ENCODE measurements at regions not wholly inside any gene's neighbourhood (a gene's known extent, or its start where the extent isn't known, plus 50 kb on each side); places are given as distances from the start of the nearest gene placed in this dataset.

DNA sequence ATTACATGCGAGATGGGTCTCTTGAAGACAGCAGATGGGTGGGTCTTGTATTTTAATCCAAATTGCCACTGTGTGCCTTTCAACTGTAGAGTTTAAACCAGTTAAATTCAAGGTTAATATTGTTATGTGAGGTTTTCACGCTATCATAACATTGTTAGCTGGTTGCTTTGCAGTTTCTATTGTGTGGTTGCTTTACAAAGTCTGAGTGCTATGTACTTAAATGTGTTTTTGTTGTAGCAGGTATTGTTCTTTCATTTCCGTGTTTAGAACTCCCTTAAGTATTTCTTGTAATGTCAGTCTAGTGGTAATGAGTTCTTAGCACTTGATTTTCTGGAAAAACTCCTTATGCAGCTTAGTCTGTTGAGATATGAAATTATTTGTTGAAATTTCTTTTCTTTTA, 193.3 kb downstream of the MOXD1 start:
- in situ Hi-C loops (cut with MboI; ENCODE audit: low pct_unique_long_range_greater_than_20kb, low sequenced_read_pairs, unreplicated experiment): loop anchor here (25.0 kb wide), 1 partner anchor 271 kb away; no protein-coding TSS in a partner anchor
- no peak for DNase-seq (ENCODE audit: low spot score)
- TF ChIP-seq, protein P1, sequence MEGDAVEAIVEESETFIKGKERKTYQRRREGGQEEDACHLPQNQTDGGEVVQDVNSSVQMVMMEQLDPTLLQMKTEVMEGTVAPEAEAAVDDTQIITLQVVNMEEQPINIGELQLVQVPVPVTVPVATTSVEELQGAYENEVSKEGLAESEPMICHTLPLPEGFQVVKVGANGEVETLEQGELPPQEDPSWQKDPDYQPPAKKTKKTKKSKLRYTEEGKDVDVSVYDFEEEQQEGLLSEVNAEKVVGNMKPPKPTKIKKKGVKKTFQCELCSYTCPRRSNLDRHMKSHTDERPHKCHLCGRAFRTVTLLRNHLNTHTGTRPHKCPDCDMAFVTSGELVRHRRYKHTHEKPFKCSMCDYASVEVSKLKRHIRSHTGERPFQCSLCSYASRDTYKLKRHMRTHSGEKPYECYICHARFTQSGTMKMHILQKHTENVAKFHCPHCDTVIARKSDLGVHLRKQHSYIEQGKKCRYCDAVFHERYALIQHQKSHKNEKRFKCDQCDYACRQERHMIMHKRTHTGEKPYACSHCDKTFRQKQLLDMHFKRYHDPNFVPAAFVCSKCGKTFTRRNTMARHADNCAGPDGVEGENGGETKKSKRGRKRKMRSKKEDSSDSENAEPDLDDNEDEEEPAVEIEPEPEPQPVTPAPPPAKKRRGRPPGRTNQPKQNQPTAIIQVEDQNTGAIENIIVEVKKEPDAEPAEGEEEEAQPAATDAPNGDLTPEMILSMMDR (IDR thresholded peaks at IDR 0.05; ENCODE audit: extremely low read depth, insufficient read depth, missing control alignments): no peak

DNA sequence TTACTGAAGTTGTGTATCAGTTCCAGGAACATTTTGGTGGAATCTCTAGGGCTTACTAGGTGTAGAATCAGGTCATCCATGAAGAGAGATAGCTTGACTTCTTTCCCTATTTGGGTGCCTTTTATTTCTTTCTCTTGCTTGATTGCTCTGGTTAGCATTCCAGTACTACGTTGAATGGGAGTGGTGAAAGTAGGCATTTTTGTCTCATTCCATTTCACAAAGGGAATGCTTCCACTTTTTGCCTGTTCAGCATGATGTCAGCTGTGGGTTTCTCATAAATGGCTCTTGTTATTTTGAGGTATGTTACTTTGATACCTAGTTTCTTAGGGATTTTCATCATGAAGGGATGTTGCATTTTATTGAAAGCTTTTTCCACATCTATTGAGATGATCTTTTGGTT, 195.3 kb downstream of the MOXD1 start:
- in situ Hi-C loops (cut with MboI; ENCODE audit: low pct_unique_long_range_greater_than_20kb, low sequenced_read_pairs, unreplicated experiment): loop anchor here (25.0 kb wide), 1 partner anchor 269 kb away; no protein-coding TSS in a partner anchor
- TF ChIP-seq, protein P1 (IDR thresholded peaks at IDR 0.05; ENCODE audit: extremely low read depth, insufficient read depth, missing control alignments): no peak

DNA sequence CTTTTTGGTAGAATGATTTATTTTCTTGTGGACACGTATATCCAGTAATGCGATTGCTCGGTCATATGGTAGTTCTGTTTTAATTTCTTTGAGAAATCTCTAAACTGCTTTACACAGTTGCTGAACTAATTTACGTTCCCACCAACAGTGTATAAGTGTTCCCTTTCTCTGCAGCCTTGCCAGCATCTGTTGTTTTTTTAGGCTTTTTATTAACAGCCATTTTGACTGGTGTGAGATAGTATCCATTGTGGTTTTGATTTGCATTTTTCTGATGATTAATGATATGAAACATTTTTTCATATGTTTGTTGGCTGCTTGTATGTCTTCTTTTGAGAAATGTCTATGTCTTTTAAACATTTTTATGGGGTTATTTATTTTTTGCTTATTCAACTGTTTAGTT, 196.7 kb downstream of the MOXD1 start:
- in situ Hi-C loops (cut with MboI; ENCODE audit: low pct_unique_long_range_greater_than_20kb, low sequenced_read_pairs, unreplicated experiment): loop anchor here (25.0 kb wide), 1 partner anchor 267 kb away; no protein-coding TSS in a partner anchor
- no peak for DNase-seq (ENCODE audit: low spot score)
- TF ChIP-seq, protein P1 (IDR thresholded peaks at IDR 0.05; ENCODE audit: extremely low read depth, insufficient read depth, missing control alignments): no peak

More for the DNA sequence above, 195.3 kb downstream of the MOXD1 start:
- DNase-seq (ENCODE audit: low spot score): no peak

DNA sequence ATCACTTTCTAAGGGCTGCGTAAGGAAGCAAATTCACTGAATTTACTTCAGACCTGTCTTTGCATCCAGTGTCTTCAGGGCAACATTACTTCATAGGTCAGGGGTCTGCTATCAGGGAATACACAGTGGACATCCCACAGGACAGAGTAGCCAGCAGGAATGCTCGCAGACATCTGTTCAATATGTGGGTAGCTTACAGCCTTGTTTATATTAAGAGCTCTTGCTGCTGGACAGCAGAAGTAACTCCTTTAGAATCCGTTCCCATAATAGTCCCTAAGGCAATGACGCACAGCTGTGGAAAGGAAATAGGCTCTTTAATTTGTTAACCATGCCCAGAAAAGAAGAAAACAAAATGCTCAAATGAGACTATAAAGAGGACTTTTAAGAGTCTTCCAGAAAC, 198.7 kb downstream of the MOXD1 start:
- TF ChIP-seq, protein P1 (IDR thresholded peaks at IDR 0.05; ENCODE audit: extremely low read depth, insufficient read depth, missing control alignments): no peak
- in situ Hi-C loops (cut with MboI; ENCODE audit: low pct_unique_long_range_greater_than_20kb, low sequenced_read_pairs, unreplicated experiment): loop anchor here (25.0 kb wide), 1 partner anchor 265 kb away; no protein-coding TSS in a partner anchor
- no peak for DNase-seq (ENCODE audit: low spot score)

DNA sequence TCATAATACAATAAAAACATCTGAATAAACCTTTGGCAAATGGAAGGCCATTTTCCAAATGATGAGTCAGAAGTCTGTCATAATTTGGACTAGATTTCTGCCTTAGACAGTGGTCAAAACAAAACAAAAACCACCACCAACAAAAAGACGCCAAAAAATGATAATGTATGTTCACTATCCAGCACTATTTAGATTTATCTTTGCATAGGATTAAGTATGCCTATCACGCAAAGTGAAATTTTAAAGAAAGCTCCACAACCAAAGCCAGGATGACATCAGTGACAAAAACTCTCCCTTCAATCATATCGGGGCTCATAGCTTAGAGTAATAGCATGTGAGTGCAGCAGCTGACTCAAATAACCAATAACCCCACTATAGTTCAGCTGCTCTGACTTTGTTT, 201.9 kb downstream of the MOXD1 start:
- in situ Hi-C loops (cut with MboI; ENCODE audit: low pct_unique_long_range_greater_than_20kb, low sequenced_read_pairs, unreplicated experiment): no loop called here
- TF ChIP-seq, protein P1 (IDR thresholded peaks at IDR 0.05; ENCODE audit: extremely low read depth, insufficient read depth, missing control alignments): no peak
- DNase-seq (ENCODE audit: low spot score): no peak

DNA sequence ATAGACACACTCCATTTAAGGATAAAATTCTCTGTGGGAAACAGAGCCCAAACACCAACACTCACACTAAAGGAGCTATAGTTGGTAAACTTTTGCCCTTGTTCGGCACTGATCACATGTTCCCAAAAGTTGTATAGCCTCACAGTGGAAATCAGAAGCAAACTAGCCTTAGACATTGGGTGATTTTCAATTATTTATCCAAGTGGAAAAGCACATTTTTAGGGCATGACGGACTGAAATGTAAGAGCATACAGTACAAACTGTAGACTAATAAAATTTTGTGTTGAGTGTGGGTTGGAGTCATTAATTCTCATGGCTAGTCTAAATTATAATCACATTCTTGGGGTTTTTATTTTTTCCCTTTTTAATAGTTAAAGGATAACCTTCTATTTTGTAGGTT, 202.4 kb downstream of the MOXD1 start:
- in situ Hi-C loops (cut with MboI; ENCODE audit: low pct_unique_long_range_greater_than_20kb, low sequenced_read_pairs, unreplicated experiment): no loop called here
- no peak for DNase-seq (ENCODE audit: low spot score)
- TF ChIP-seq, protein P1 (IDR thresholded peaks at IDR 0.05; ENCODE audit: extremely low read depth, insufficient read depth, missing control alignments): no peak

DNA sequence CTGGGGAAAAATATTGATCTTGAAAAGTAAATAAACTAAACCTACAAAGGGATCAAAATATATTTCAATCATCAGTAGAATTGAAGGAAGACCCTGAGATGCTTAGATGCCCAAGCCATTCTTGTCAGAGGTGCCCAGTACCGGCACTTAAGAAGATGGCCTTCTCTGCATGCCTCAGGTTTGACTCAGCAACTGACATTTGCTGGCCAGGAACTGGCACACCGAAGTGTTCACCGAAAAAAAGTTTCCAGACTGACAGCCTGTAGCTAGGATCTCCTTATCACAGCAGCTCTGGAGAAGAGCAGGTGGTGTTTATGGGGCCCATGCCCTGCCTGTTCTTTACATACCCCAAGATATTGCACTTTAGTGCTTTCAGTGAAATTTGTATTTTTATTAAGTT, 203.2 kb downstream of the MOXD1 start:
- in situ Hi-C loops (cut with MboI; ENCODE audit: low pct_unique_long_range_greater_than_20kb, low sequenced_read_pairs, unreplicated experiment): no loop called here
- TF ChIP-seq, protein P1 (IDR thresholded peaks at IDR 0.05; ENCODE audit: extremely low read depth, insufficient read depth, missing control alignments): no peak
- DNase-seq (ENCODE audit: low spot score): no peak
